K562 (cell line): ENCODE measurements at regions not wholly inside any gene's neighbourhood (a gene's known extent, or its start where the extent isn't known, plus 50 kb on each side); places are given as distances from the start of the nearest gene placed in this dataset.

Experiments
- CTCF ChIP-seq, 3 experiments: IDR thresholded peaks in 2 of 3; conservative IDR thresholded peaks in 1 of 3; 2 replicates each; pipeline ENCODE4 v1.5.1; 2011 to 2012; ENCODE audit warnings: low read length in 3 of 3, mild to moderate bottlenecking in 3 of 3, control low read depth in 2 of 3, improper control_type of control experiment in 1 of 3, inconsistent platforms in 1 of 3, low read depth in 1 of 3, mixed read lengths in 1 of 3, moderate library complexity in 1 of 3; ENCODE audit not compliant: insufficient read depth in 2 of 3
- ETV6 ChIP-seq, 3 experiments: fragments of 150-350 bp in 1 of 3; sonication (generic) in 1 of 3; formaldehyde crosslinking in 1 of 3; IDR thresholded peaks; 2 replicates each; pipeline versions ENCODE4 v1.6.1 to v1.8.0; 2014 to 2022; ENCODE audit warnings: borderline replicate concordance in 2 of 3, low read depth in 2 of 3, antibody characterized with exemption in 1 of 3, low read length in 1 of 3, mild to moderate bottlenecking in 1 of 3, missing genetic modification reagents in 1 of 3
- JUN ChIP-seq, 2 experiments: sonication (generic) in 1 of 2; formaldehyde crosslinking in 1 of 2; IDR thresholded peaks; 2 replicates each; pipeline versions ENCODE4 v1.6.1 to v1.8.0; 2012 to 2022; ENCODE audit warnings: borderline replicate concordance in 2 of 2, mild to moderate bottlenecking in 2 of 2, improper control_type of control experiment in 1 of 2, low read depth in 1 of 2, low read length in 1 of 2, missing genetic modification reagents in 1 of 2
- MAFF ChIP-seq: IDR thresholded peaks from 2 replicates; pipeline ENCODE4 v1.6.1; 2012; ENCODE audit warnings: low read length, improper control_type of control experiment
- MAX ChIP-seq: sonication (generic); formaldehyde crosslinking; IDR thresholded peaks from 2 replicates; pipeline ENCODE4 v1.9.0; 2022; ENCODE audit warnings: mild to moderate bottlenecking, missing genetic modification reagents
- SMAD3 ChIP-seq: fragments of 450-650 bp; formaldehyde crosslinking; conservative IDR thresholded peaks from 2 replicates; pipeline ENCODE4 v1.4.0; 2020; ENCODE audit warnings: mild to moderate bottlenecking
- STAT6 ChIP-seq: sonication (generic); formaldehyde crosslinking; IDR thresholded peaks from 2 replicates; pipeline ENCODE4 v1.8.1; 2023; ENCODE audit warnings: mild to moderate bottlenecking, missing genetic modification reagents
- TCF3 ChIP-seq: sonication (generic); formaldehyde crosslinking; IDR thresholded peaks from 2 replicates; pipeline ENCODE4 v1.4.0; 2020; ENCODE audit warnings: mild to moderate bottlenecking, missing genetic modification reagents
- TEAD2 ChIP-seq: fragments of 450-650 bp; IDR thresholded peaks from 2 replicates; pipeline ENCODE4 v1.6.1; 2016; ENCODE audit warnings: missing genetic modification characterization, control low read depth, missing compliant biosample characterization
- ZBTB43 ChIP-seq: sonication (generic); formaldehyde crosslinking; IDR thresholded peaks from 2 replicates; pipeline ENCODE4 v1.8.0; 2023; ENCODE audit warnings: mild to moderate bottlenecking, missing genetic modification reagents
- ZNF143 ChIP-seq: sonication (generic); formaldehyde crosslinking; IDR thresholded peaks from 2 replicates; pipeline ENCODE4 v1.9.0; 2022; ENCODE audit warnings: mild to moderate bottlenecking, missing genetic modification reagents
- ZNF24 ChIP-seq: fragments of 450-650 bp; IDR thresholded peaks from 2 replicates; pipeline ENCODE4 v1.6.1; 2016
- ZNF324 ChIP-seq: fragments of 250-450 bp; sonication (Bioruptor Pico); IDR thresholded peaks from 2 replicates; pipeline ENCODE4 v1.4.0; 2020; ENCODE audit warnings: mild to moderate bottlenecking

- TF ChIP-seq ETV6 (IDR thresholded peaks at IDR 0.05; ENCODE audit: borderline replicate concordance in 1 of 2, low read depth in 2 of 2, low read length in 1 of 2), result no peak
- no peak for TF ChIP-seq ETV6 (CRISPR knock-in tag; IDR thresholded peaks at IDR 0.05; ENCODE audit: borderline replicate concordance)
- no peak for TF ChIP-seq ZNF24
- no peak for TF ChIP-seq TCF3 (CRISPR knock-in tag)
- TF ChIP-seq TEAD2 (tag), result no peak
- no peak for TF ChIP-seq MAFF
- no peak for TF ChIP-seq SMAD3
- no peak for TF ChIP-seq STAT6
- no peak for TF ChIP-seq MAX (CRISPR knock-in tag)
- no peak for TF ChIP-seq JUN (IDR thresholded peaks at IDR 0.05; ENCODE audit: borderline replicate concordance, low read depth, low read length)
- no peak for TF ChIP-seq JUN (CRISPR knock-in tag; IDR thresholded peaks at IDR 0.05; ENCODE audit: borderline replicate concordance)
- no peak for TF ChIP-seq ZNF324
- no peak for TF ChIP-seq ZBTB43 (CRISPR knock-in tag)
- TF ChIP-seq CTCF (IDR thresholded peaks at IDR 0.05 in 2 of 3, conservative IDR thresholded peaks at IDR 0.05 in 1 of 3; ENCODE audit: insufficient read depth in 2 of 3, low read depth in 1 of 3, low read length in 3 of 3), result no peak
- no peak for TF ChIP-seq ZNF143 (CRISPR knock-in tag)
Observed at GRCh38 chr3:20729185-20729584, 543.2 kb upstream of the SGO1 start.
